ENCODE measurements at regions not wholly inside any gene's neighbourhood (a gene's known extent, or its start where the extent isn't known, plus 50 kb on each side); places are given as distances from the start of the nearest gene placed in this dataset.

- TF ChIP-seq POLR2A (IDR thresholded peaks at IDR 0.05) (no peak), CTCF (IDR thresholded peaks at IDR 0.05) (no peak), EP300 (IDR thresholded peaks at IDR 0.05) (no peak)
Measured at GRCh38 chr6:100126790-100127484, 132.9 kb upstream of the MCHR2 start.

Measured in ovary (tissue), 3 donors.